ENCODE measurements at regions not wholly inside any gene's neighbourhood (a gene's known extent, or its start where the extent isn't known, plus 50 kb on each side); places are given as distances from the start of the nearest gene placed in this dataset.
"Not testable (repeated sequence)": the region's sequence is repeated elsewhere in the genome, so short reads cannot be mapped to it uniquely, and the experiment has no call there.

DNA sequence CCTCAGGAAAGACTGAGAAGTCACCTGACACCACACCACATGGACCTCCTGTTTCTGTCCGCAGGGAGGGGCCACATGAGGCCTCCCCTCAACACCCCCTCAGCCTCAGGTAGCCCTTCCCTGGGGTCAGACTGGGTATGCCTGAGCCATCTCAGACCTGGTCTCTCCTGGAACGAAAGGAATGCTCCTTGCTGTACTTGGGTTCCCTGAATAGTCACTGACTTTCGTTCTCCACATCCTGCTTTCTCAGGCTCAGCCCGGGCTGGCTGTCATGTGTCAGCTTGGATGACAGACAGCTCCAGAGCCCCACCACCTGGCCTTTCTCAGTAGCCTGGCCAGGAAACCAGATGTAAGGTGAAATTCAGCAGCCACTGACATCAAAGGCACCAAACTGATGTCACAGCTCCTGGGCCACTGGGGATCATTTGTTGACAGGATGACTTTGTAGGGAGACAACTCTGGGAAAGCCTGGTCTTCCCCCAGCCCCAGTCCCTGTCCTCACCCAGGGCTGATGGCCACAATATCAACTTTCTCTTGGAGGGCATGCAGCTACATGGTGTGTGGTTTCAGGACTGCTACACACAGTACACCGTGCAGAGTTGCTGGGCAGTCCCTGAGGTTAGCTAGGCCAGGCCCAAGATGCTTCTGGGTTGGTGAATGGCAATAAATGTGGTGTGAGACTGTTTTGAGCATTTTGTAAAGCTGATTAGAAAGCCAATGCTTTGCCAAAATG lies 141.4 kb upstream of the MRPS22 start:
- DNase-seq: peak in 1 of 4 experiments; percentile 34

DNA sequence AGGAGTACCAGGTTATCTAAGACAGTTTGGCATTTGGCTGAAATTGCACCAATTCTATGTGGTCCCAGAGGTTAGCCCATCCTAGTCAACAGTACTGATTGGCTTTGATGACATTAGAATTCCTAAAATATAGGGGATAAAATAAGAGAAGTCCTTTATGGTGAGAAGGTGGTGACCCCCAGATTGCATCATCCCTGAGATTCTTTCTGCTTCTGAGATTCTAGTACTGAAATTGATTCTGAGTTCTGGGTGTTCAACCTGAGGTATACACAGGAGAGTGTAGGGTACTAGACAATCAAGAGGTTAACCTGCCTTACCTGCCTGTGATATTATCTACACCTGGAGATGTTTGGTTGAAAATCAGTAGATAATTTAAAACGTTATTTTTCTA lies 140.9 kb upstream of the MRPS22 start:
- DNase-seq: no peak

DNA sequence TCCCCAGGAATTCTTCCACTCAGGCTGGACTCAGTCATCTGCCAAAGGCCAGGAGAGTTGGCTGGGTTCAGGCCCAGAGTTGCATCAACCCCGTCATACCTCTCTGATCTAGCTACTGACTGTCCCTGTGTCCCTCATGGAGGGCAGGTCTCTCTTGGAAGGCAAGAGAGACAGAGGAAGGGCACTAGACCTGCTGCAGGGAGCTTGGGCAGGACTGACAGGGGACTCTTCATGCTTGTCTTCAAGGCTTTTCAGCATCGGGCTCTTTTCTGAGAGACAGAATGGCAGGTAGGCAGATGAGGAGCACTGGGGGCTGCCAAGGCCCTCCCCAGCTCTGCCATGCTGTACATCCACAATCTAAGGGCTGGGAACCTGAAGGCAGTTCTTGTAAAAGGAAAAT lies 140.1 kb upstream of the MRPS22 start:
- DNase-seq: no peak

DNA sequence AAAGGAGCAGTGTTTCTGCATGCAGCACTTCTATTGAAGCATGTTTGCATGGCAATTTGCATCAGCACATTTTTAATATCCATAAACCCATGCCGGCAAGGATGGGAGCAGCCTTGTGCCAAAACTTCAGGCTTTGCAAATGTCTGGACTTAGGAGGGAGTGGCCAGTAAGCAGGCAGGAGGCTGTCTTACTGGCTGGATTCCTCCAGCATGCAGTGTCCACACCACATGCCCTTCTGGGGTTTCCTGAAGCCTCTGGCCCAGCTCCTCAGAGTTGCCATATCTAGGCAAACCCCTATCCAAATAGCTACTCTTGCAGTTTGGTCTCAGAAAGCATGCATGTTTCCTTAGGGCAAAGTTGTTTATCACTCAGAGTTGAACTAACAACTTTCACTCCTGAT lies 139.1 kb upstream of the MRPS22 start:
- no peak for DNase-seq

DNA sequence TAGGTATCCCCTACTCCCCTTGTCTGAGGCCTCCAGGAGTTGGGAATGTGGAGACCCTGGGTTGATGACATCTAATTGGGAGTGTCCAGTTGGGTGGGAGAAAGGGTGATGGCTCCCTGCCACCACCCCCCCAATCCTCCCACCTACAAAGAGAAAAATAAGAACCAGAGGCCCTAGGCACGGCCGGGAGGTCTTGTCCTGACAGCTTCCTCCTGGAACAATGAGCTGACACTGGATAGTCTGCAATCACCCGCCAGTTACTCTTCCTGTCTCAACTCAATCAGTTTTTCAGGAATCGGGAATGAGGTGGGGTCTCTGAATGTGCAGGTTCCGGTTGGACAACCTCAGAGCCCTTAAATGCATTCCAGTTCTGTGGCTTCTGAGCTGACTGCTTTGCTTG lies 129.9 kb upstream of the MRPS22 start:
- DNase-seq: no peak

DNA sequence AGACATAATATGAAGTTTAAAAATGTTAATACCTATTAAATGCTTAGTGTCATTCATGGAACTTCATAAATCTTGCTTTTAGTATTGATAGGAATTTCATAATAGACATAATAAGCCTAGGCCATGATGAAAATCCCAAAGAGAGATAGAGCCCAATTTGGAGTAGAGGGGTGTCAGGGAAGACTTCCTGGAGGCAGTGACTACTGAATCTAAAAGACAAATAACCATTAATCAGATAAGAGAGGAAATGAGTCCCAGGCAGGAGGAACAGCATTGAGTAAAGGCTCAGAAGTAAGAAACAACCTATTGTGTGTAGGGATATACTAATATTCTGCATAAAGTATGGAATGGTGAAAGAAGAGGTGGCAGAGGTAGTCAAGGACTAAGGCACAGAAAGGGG lies 126.9 kb upstream of the MRPS22 start:
- no peak for DNase-seq

DNA sequence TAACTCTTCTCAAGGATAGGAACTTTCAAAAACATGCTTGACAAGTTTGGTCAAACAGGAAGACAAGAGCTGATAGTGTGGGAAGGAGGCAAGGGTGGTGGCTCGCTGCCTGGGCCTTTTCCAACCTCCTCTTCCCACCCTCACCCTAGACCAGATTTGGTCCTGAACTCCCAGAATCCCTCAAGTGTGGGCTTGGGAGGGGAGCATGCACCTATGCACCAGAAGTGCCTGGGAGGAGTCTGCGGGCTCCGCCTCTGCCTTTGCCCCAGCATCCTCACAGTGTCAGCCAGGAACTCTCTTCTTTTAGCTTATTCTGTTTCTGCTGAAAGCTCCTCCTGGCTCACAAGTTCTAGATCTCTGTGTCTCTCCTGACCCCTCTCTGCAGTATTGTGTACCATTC lies 126.2 kb upstream of the MRPS22 start:
- no peak for DNase-seq

DNA sequence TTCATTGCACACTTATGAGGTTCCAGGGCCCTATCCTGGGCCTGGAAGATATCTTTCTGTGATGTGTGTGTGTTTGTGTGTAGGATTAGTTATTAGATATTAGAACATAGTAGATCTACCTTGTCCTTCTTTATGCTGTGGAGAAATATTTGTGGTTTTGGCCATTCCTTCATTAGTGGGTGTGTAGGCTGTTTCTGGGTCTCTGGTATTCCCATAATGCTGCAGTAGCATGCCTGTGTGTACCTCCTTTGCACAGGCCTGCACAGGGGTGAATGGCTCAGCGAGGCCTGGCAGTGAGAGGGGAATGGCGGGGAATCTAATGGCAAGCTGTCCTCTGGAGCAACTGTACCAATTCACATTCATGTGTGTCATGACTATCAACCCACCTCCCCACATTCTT lies 125.8 kb upstream of the MRPS22 start:
- no peak for DNase-seq

DNA sequence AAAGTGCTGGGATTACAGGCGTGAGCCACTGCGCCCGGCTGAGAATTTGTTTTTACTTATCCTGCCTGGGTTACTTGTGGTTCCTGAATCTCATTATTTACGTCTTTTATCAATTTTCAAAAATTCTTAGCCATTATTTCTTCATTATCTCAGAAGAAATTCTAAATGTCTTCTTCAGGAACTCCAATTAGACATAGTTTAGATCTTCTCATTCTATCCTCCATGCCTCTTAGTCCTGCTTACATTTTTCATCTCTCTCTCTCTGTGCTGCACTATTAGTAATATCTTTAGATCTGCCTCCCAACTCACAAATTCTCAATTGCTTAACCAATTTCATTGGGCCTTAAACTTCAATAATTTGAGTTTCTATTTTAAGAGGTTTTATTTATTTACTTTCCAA lies 124.4 kb upstream of the MRPS22 start:
- no peak for DNase-seq

DNA sequence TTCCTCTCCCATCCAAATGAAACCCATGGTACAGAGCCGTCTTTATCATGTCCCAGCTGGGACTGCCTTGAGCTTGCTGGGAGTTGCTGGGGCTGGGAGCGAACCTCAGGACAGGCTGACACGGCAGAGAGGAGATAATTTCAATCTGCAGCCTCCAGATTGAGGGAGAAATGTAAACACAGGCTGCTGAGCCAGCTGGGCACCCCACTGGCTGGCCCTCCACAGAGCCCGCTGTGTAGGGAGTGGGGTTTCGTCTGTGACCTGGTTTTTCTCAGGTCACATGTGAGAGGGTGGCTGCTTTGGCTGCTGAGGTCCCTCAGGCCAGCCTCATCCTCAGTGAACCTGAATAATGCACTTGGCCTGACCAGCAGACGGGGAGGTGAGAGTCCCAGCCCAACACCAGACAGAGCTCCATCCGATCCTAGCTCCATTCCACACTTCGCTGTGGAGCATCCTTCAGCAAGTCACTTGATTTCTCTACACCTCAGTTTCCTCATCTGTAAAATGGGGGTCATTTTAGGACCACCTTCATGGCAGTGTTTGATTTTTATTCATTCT lies 121.6 kb upstream of the MRPS22 start:
- DNase-seq: no peak

DNA sequence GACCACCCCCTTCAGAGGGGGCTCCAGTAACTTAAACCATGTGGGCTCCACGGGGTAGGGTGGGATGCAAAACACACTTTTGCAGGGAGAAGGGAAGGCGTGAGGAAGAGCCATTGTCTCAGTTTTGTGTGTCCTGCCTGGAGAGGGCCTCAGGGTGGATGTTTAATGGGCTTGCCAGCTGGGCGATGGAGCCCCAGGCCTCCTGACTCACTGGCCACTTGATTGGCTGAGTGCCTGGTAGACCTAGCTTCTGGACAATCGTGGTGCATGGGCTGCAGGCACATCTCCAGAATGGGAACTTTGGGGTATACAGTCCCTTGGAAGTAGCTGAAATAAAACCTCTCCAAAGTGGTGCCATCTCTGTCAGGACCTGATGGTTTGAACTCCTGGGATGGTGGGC lies 118.3 kb upstream of the MRPS22 start:
- no peak for DNase-seq

DNA sequence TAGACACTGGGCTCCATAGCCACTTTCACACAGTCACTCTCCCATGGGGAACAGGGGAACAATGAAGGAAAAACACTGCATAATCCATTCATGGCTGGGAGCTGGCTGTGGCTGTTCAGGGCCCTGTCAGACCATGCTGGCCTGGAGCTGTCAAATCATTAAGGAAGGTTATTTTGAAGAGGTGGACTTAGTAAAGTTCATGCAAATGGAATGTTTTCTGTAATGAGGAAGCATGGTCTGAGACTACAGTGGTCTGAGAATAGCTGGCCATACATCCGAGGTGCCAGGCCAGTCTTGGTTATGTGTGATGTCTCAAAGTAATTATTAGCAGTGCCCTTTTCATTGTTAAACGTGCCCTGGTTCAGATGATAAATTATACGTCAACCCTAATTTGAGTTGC lies 117.1 kb upstream of the MRPS22 start:
- DNase-seq: no peak

DNA sequence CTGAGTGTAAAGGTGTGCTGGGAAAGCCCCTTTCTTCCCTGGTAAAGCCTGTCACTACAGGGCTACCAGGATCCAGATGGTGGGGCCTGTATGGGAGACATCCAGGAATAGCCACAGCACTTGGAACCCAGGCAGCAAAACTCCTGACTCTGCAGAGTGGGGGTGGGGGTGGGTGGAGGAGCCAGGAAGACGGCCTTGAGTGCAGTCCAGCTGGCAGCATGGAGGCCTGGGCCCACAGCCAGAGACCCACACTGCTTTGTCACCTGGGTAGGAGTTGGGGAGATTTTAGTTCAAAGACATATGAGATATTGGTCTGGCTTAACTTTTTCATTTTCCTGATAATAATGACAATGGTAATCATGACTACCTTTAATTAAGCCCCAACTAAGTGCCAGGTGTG lies 116.7 kb upstream of the MRPS22 start:
- DNase-seq: no peak

DNA sequence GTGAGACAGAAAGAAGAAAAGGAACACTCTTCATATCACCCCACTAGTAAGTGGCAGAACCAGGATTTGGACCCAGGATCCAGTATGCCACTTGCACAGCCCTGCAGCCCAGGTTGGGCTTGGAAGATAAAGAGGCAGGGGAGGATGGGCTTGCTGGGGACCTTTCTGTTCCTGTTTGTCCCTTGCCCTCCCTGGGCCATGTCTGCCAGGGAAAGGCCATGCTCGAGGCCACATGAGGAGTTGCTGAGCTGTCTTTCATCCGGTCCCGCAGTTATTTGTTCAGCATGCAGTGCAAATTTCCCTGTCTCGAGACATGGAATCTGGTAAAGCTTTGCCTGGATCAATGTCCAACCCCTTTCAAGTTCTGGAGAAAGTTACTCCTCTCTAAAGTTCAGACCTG lies 116.0 kb upstream of the MRPS22 start:
- no peak for DNase-seq

DNA sequence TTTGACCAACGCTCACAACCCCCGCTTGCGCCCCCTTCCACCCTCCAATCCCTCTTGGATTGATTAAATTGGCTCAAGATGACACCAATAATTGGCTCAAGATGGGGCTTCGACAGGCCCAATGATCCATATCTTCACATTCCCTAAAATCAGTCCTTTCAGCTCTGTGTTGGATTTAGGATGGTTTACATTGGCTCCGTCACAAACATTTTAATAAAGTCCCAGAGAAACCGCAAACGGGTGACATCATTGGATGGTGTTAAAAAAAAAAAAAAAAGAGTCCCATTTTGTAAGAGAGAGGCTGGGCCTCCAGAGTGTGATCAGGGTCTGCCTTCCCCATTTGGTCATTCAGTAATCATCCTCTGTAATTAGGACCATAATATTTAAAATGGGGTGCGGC lies 113.4 kb upstream of the MRPS22 start:
- no peak for DNase-seq

DNA sequence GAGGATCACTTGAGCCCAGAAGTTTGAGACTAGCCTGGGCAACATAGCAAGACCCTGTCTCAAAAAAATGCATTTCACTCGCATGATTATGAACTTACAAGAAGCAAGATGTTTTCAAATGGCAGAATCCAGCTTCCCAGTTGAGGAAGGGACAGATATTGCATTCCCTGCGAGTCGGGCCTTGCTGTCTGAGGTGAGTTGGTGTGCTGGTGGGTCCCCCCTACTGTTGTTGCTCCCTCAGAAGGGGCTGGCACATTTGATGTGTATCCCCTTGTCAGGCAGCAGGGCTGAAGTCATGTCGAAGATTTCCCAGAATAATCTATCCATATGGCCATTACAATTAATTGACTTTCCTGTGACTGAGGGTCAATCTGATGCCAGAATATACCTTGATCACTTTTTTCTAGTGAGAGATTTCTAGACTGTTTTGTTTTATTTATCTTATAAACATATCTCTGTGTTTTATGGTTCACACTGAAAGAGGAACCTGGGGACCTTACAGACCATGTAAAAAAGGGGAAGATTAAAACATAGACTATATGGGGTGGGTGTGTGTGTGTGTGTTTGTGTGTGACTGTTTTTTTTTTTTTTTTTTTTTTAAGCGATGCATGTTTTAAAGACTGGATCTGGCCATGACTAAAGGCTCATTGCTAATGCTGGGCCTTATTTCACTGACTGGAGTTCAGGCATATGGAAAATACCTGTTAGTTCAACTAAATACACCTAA lies 112.1 kb upstream of the MRPS22 start:
- peak in 2 of 4 experiments; percentile 48 to 56 for DNase-seq

DNA sequence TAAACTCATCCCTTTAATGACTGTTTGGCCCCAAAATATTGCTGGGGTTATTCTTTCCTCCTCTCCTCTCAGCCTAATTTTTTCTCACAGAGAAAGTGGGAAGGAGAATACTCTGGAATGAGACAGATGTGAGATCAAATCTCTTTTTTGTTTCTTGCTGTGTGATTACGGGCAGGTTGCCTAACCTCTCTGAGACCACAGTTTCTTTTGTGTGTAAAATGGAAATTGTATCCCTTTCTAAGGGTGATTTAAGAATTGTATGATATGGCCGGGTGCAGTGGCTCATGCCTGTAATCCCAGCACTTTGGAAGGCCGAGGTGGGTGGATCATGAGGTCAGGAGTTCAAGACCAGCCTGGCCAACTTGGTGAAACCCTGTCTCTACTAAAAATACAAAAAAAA lies 111.5 kb upstream of the MRPS22 start:
- not testable (repeated sequence) for DNase-seq

DNA sequence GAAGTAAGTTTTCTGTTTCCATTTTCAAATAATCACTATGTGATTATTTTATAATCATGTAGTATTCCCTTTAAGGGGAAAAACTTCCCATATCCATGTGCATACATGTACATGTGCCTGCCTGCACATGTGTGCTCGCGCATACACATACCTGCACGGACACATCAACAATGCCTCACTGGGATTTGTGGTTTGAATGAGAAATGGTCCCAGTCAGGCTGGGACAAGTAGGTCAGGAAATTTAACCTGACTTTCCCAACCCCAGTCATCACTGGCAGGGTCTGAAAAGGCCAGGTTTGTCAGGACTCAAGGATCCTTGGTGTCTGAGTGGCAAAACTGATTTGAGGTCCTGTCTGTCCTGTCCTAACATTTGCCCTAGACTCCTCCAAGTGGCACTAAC lies 109.3 kb upstream of the MRPS22 start:
- DNase-seq: no peak

DNA sequence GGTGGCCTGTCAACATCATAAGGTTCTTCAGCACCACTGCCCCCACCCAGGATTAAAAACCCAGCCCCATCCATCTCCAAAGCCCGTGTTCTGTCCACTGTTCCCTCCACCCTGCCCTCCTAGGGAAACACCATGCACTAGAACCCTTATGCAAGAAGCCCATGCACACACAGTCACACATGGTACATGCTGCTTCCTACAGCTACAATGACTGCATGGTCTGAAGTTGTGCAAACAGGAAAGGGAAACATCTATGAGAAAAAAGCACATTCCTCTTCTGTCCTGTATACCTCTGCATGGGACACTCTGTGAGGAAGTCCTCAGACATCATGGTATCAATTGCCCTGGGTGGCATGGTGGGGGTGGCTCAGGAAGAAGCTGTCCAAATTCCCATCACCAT lies 108.6 kb upstream of the MRPS22 start:
- peak in 3 of 4 experiments; percentile 15 to 27 (median 26) for DNase-seq

DNA sequence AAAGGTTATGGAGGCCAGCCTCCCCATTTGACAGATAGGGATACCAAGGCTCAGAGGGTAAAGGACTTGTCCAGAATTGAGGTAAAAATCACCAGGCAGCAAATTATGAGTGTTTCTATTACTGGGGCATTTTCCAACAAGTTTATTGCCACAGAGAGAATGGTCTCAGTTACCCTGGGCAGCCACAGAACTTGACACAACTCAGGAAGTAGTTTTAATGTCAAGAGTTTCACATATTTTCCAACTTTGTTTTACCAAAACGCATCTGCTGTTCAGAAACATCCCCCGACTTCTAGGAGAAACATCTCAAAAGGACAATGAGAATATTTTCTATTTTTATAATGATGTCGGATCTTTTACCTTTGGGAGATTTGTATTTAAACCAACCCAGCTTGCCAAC lies 107.5 kb upstream of the MRPS22 start:
- no peak for DNase-seq

DNA sequence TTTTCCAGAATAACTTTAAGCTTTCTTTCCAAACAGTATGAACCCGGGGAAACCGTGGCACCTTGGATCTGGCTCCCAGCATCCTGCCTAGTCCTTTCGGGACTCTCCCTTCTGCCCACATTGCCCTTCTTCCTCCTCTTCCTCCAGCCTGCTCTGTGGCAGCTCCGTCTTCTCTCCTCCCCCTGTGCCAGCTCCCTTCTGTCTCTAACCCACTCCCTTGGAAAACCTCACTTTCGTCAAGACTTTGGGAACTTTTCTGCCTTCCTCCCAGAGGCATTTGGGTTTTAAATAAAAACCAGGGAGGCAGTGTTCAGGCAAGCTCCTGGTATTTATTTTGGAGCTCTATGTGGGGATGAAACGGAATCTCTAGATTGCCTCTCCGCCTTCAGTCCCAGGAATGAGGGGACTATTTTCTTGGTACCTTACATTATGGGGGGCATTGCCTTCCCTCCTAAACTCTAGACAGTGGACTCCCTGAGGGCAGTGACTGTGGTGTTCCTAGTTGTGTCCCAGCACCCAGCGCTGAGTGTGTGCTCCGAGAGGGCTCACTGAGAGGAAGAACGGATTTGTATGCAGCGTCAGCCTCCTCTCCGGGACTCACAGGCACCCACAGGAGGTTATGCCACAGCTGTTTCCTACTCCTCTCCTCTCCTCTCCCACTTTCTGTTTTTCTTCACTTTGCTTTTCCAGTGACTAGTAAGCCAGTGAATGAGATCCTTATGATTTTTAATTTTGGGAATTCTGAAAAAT lies 105.4 kb upstream of the MRPS22 start:
- no peak for DNase-seq

DNA sequence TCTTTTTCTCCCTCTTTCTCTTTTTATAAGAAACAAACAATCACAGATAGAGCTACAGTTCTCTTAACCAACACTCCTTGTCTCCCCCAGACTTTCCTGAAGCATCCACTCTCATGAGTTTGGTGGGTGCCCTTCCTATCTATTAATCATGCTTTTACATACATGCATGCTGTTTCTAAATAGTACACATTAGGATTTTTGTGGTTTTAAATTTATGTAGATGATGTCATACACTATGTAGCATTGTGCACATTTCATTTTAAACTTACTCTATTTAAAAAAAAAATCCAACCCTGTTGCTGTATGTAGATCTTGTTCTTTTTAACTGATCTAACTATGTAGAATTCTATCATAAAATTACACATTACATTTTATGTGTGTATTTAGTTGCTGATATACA lies 104.3 kb upstream of the MRPS22 start:
- no peak for DNase-seq

DNA sequence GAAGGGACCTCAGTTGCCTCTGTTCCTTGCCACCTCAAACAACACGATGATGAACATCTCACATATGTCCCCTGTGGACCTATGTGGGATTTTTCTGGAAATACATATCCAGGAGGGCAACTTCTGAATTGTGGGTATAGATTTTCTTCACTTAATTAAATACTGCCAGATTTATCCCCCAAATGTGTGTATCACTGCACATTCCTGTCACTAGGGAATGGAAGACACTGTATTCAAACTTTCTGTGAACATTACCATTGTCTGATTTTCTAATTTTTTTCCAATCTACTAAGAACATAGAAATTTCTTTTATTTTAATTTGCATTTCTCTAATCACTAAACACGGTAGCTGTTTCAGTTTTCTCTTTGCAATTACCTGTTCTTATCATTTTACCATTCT lies 102.0 kb upstream of the MRPS22 start:
- no peak for DNase-seq

DNA sequence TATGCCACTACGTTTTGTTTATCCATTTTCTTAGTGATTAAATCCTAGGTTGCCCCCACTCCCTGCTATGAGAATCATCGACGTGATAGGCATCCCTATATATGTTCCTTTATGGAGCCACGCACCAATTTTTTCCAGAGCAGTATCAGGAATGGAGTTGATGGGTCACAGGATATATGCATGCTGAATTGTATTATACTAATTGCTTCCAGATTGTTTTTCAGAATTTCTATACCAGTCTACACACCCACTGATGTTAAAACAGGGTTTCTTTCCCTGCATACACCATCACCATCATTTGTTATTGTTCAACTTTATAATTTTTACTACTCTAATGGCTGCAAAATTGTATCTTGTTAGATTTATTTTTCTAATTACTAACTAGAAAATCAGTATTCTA lies 100.1 kb upstream of the MRPS22 start:
- no peak for DNase-seq
